NCI-H1092 (cell line): ENCODE measurements at regions not wholly inside any gene's neighbourhood (a gene's known extent, or its start where the extent isn't known, plus 50 kb on each side); places are given as distances from the start of the nearest gene placed in this dataset.

ENCODE experiments used
- DNase-seq: peaks from one replicate; lab custom pipeline; 2025; lab: John Stamatoyannopoulos, UW

DNA sequence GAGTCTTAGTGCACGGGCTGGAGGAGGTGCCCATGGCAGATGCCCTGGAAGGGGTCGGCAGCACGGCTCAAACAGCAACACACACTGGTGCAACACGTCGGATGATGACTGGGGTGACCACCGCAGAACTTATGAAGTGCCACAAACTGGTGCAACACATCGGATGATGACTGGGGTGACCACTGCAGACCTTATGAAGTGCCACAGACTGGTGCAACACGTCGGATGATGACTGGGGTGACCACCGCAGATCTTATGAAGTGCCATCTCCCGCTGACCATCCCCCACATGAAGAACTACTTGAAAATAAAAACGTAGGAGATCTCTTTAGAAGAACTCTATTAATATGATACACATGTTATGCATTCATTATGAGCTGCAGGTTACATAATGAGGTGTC is 218.3 kb downstream of the TBXT start:
- no peak for DNase-seq

DNA sequence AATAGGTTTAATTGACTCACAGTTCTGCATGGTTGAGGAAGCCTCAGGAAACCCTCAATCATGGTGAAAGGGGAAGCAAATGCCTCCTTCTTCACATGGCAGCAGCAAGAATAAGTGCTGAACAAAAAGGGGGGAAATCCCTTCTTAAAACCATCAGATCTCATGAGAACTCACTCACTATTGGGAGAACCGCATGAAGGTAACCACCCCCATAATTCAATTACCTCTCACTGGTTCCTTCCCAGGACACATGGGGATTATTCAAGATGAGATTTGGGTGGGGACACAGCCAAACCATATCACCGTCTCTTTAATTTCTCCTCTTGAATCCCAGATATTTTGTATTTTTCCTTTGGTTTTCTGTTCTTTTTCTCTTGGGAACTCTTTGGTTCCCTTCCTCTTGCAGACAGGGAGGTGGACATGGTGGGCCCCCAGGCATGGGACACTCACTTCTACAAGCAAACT is 223.6 kb downstream of the TBXT start:
- no peak for DNase-seq

DNA sequence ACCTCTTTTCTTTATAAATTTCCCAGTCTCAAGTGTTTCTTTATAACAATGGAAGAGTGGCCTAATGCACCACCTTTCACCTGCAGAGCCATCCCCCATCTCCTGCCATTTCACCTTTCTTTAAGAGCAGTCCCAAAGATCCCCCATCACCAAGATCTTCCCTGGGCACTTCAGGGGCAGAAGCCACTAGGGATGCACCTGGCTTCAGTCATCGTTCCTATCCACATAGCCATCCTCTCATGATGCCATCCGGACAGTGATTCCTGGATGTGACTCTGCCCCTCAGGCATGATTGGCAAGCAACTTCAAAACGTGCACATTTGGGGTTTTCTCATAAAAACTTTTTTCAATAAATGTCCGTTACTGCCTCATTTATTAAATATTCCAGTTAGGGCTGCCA is 225.9 kb downstream of the TBXT start:
- no peak for DNase-seq

DNA sequence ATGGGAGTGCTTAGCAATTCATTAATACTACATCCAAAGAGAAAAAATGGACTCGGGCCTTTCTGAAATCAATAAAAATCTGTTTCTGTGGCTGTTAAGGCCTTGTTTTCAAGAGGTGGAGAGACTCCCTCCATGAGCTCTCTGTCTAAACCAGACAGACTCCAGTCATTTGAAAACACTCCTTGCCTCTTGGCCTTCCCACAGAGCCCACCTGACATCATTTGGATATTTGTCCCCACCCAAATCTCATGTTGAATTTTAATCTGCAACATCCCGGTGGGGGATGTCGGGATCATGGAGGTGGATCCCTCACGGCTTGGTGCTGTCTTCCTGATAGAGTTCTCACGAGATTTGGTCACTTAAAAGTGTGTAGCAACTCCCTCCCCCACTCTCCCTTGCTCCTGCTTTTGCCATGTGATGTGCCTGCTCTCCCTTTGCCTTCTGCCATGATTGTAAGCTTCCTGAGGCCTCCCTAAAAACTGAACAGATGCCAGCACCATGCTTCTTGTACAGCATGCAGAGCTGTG is 226.3 kb downstream of the TBXT start:
- no peak for DNase-seq

DNA sequence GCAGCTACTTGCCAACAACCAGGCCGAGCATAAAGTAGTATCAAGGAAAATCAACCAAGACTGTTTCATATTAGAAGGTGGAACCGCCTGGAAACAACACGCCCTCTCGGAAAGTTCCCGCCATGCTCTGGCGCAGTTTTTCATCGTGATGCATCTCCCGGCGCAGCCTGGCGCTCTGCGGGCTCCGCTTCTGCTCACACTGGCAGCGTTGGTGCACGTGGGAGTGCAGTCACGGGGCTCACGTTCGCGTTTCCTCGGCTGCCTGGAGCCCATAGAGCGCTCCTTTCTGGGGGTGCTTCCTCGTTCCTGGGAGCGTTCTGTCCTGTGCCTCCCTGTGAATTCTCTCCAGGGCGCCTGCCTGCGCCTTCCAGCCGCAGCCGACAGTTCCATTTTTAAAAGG is 227.3 kb downstream of the TBXT start:
- no peak for DNase-seq

DNA sequence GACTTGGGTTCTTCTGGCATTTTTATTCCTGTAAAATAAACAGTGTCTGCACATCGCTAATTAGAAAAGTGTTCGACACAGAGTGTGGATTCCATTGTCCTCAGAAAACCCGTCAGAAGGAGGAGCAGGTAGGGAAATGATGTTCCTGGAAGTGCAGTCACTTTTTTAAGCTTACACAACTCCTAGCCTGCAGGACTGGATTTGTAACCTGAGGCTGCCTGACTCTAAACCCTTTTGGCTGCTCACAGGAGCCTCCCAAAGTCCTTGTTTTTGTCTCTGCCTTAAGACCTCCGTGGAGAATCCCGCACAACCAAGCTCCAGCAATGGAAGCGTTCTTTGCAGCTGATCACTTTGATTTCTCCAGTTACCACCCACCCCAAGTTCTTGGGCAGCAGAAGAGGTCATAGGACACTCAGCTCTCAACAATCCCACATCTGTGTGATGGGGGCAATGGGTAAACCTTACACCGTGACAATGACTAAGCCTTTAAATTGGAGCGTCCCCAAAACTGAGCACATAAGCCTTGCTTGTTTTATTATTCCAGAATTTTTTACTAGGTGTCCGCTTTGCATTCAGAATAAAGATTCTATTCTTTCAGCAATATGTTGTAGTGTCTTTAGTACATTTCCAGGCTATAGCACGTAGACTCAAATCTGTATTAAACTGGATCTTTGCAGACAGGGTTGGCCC is 227.9 kb downstream of the TBXT start:
- DNase-seq, result no peak

DNA sequence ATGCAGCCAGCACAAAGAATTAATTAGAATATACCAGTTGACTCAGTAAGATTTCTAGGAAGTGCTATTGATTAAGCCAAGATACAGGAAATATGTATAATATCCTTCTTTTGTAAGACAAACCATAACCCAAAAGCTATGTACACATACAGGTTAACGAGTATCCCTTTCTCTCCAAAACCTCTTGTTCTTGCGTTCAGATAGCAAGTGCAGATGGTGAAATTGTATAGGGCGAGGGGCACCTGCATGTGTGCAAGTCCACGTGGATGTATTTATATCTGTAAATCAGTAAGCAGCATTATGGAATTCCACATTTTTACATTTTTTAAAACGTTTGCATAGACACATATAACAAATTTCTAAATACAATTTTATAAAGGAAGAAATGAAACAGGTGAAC is 228.6 kb downstream of the TBXT start:
- no peak for DNase-seq

DNA sequence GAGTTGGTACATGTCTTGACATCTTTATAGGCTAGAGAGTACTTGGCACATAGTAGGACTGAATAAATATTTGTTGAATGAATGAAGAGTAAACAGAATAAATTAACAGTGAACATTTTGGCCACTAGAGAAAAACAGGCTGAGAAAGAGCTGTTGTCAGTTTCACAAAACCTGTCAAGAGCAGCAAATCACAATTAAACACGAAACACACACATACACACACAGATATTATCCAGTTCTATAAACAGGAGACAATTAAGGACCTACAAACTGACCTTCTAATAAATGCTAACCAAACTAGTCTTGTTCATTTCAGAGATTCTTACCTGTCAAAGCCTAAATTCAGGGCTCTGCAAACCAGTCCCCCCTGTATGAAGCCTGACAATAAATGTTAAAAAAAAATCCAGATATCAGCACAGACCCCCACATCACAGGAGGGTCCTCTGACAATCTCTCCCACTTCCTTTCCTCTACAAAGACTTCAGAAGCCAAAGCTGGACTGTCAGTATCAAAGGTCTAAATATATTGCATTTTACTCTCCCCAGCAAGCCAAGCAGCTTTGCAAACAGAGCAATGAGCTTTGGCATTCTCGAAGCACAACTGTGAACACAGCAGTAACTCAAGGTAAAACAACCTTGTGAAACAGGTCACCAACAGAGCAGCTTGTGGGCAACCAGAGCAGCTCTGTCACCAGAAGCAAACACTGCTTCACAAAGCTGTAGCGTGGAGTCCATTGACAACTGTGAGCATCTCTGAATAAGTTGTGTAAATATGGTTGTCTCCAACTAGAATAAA is 229.9 kb downstream of the TBXT start:
- DNase-seq, result no peak

DNA sequence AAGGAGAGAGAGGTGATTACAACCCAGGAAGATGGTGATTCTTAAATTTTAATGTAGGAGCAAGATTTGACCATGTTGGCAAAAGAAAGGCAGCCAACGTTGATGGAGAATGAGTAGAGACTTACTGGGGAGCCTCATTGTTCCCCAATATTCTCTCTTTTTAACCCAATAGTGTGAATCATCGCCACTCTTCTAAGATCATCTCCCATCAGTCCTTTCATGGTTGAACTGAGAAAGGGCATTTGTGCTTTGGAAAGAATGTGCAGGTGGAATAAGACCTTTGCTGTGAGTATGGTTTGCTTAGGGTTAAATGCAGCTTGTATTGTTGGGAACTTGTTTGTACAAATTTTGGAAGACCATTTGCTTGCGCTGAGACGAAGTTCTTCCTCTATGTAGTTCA is 231.0 kb downstream of the TBXT start:
- DNase-seq, result no peak

DNA sequence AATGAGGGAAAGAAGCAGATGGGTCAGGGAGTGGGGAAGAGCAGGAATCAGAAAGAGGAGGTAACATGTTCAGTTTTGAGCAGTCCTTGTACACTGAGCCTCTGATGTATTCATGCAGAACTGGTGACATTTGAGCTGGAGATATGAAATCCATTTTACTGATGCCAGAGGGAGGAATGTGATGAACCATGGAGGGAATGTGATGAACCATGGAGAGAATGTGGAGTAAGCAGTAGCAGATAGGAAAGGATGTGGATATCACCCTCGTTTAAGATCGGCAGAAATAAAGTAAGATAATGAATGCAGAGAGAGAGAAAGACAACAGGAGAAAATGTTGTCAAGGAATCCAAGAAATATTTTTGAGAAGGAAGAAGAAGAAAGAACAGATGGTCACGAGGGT is 231.6 kb downstream of the TBXT start:
- DNase-seq, result no peak

DNA sequence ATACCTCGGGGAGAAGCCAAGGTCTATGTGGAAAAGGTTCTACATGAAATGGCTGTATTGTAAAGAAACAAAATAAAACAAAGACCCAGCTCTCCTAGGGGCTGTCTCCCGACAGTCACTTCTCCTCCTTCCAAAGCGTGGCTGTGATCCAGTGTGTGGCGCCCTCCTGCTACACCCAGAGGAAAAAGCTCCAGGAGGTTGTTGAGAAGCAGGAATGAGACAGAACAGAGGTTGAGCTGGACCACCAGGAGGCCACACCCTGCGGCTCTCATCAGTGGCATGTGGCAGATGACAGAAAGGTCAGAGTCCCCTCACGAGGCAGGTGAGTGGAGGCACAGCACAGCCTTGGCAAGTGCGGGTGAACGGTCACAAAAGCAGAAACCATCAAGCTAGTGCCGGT is 236.0 kb downstream of the TBXT start:
- no peak for DNase-seq

DNA sequence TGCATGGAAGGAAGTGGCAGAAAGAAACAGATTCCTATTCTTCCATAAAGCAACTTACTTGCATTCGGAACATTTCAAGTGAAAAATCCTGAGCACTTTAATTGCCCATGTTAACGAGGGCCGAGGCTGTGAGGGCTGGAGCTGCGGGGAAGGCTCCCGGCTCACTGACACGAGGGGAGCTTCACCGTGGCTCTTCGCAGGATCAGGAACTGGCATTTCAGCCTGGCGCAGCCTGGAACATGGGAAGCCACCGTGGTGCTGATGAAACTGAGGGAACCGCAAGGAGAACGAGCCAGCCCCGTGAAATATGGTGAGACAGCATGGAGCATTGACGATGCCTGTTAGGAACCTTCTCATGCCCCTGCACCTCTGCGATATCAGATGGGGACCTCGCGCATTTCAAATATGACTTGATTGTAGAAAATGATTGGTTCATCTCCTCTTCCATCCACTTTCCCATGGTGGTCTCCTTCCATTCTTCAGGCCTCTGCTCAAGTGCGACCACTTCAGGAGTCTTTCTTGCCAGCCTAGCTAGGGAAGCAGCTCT is 236.9 kb downstream of the TBXT start:
- DNase-seq, result no peak

DNA sequence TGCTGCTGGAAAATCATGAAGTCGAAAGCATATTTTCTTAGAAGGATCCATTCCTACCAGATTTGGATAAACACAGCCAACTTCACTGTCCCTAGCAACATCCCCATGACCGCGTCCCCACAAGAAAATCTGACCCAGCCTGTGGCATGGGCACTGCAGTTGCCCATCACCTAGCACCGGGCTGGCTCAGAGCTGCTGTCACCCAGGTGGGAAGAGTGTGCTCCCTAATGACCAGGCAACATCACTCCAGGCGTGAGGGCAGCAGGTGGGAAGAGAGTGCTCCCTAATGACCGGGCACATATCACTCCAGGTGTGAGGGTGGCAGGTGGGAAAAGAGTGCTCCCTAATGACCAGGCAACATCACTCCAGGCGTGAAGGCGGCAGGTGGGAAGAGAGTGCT is 238.0 kb downstream of the TBXT start:
- no peak for DNase-seq

DNA sequence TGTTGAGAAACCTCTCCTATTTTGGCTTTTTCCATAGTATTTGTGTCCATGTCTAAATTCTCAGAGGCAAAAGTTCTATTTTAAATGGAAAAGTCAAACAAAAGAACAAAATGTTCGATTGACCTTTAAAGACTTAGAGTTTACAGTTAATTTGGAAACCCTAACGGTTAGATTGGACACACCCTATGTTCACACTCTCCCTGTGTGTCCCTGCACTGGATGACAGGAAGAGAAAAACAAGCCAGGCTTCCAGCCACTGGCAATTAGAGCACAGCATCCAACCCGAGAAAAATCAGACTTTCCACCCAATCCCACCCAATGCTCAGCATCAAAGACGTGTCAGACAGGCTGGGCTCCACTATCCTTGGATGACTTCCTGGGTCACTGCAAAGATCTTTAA is 241.3 kb downstream of the TBXT start:
- no peak for DNase-seq

DNA sequence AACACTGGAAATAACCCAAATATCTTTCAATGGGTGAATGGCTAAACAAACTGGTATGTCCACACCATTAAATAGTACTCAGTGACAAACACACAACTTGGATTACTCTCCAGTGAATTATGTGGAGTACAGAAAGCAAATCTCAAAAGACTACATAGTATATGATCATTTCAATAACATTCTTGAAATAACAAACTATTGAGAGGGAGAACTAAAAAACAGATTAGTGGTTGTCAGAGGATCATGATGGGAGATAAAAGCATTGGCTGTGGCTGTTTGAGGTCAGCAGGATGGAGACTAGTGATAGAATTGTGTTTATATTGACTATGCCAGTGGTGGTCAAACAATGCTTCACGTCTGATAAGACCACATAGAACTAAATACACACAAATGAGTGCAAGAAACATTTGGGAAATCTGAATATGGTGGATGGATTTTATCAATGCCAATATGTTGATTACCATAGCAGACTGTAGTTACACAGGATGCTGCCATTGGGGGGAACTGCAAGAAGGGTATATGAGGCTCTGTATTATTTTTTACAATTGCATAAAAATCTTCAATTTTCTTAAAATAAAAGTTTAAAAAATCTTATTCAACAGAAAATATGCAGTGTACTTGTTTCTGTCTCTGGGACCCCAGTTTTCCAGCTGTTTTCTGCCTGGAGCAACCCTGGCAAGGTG is 242.0 kb downstream of the TBXT start:
- DNase-seq, result no peak

DNA sequence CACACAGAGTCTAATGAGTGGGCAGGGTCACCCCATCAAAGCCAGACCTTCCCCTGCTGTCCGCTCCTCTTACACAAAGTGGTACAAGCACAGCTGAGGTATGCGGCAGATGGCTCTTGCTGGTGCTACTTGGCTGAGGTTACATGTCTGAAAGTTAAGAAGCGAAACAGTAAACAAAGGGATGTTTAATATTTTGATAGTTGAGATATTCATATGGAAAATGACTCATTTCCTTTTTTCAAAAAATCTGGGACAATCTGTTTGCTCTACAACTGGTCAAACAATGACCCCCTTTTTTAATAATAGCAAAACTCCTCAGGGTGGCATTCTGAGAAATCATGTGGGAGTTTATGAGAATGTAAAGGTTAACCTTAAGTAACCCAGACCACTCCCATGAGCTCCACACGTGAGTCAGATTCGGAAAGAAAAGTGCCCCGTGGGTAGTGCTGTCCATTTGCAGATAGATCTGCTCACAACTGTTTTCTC is 245.3 kb downstream of the TBXT start:
- DNase-seq, result no peak

DNA sequence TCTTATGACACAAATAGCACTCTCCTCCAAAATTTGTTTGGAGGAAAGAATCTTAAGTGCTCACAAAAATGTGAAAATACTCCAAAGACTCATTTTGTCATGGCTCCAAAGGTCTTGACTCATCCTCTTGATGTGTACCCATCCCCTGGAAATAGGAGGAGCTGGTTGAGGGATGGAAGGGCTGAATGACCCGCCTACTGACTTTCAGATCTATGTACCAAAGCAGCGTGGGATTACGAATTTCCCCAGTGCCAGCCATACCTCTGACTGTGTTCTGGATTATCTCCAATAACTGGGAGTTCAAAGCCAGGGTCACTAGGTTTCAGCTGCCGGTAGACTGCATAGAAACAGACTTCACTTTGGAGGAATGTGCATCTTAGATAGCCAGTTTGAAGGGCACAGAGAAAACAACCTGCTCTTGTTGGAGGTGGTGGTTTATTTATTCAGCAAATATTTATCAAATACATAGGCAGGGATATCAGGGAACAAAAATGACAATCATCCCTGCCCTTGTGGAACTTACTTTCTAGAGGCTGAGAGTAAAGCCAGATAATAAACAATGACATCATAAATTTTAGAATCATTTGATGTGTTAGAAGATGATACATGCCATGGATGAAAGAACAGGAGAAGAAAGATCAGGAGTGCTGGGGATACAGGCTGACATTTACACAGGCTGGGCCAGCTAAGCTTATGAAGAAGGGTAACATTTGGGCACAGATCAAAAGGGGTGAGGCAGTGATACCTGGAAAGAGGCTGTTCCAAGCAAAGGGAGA is 246.6 kb downstream of the TBXT start:
- DNase-seq, result no peak

DNA sequence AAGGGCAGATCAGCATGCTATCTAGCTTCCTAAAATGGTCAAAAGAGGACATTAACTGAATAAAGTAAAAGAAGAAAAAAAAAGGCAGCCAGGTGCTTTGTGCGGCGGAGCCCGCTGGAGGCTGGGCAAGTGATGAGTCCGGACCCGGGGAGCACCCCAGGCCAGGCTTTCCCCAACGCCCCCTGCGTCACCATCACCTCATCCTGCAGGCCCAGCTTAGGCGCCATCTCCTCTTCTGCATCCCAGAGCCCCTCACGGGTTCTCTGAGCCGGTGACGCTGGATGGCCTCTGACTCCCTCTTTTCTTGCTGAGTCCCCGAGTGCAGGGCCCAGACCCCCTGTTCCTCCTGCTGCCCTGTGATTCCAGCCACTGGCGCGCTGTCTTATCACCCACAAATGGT is 250.1 kb downstream of the TBXT start:
- no peak for DNase-seq

DNA sequence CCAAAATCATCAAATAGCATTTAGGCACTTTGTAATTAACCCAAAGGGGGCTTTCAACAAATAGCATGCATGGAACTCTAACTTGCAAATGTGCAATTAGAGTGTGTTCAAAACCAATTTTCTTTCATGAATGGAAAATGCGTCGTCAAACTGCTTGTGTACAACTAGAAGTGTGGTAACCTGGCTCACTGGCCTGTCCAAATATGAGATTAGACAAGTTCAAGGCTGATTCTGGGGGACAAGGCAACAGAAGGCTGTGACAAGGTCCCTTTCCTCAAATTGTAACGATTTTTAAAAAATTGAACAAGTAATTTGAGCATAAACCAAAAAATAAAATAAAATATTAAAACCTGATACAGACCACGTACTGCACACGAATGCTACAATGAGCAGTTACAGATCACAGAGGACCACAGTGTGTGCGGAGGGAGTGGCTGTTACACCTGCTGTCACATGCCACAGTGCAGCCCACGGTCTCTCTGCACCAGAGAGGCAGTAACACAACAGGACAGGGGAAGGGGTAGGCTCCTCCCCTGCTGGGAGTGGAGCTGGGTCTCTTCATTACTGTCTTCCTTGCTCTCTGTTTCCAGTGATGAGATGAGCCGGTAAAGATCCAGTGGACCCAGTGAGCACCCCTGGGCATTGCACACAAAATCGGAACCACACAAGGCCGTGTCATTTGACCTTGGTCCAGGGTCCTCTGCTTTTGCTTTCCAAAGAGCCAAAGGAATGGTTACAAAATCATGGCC is 252.2 kb upstream of the PDE10A start:
- no peak for DNase-seq

DNA sequence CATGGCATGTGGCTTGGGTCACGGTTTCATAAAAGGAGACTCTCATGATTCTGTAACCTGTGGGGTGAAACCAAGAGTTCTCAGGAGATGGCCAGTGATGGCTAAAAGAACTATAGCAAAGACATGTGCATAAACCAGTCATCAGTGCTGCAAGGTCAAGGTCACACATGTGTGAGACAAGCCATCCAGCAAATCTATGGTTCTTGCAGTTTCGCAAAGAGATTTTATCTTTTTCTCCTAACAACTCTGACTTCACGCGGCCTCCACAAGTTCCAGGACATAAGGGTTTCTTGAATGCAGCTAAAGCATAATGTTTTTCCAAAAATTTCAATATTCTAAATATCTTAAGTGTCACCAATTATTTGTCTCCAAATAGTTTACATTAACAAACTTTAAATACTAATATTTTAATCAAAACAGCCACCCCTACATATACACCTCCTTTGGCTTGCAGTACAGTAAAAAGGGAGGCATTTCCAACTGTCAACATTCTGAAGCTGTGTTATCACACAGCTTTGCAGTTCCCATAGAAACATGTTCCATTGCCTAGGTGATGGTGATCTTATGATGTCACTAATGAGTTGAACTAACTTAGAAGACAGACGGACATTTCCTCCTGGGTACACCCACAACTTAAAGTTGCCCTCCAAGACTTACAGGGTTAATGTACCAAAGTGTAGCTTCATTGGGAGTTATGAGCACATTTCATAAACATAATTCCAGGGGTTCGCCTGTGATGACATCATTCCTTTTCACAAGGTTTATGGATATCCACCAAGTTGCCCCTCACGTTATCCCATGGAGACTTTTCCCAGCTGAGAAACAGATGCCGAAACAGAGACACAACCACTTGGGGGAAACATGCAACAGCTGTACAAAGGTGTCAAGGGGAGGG is 250.9 kb upstream of the PDE10A start:
- DNase-seq, result no peak
